H1 (cell line): ENCODE measurements at regions not wholly inside any gene's neighbourhood (a gene's known extent, or its start where the extent isn't known, plus 50 kb on each side); places are given as distances from the start of the nearest gene placed in this dataset.

ENCODE experiments used
- CTCF ChIA-PET: fragments of 300-600 bp; sonication (Branson Sonifier 250); formaldehyde crosslinking; loops from one replicate; lab custom pipeline; 2021; ENCODE audit not compliant: partially characterized antibody; lab: Charles Lee
- POLR2A ChIA-PET: fragments of 300-600 bp; sonication (Branson Sonifier 250); formaldehyde crosslinking; loops from one replicate; lab custom pipeline; 2021; ENCODE audit warnings: inconsistent platforms; ENCODE audit not compliant: partially characterized antibody; lab: Charles Lee
- DNase-seq, 2 experiments: peaks; one replicate each; pipeline versions ENCODE4 v3.0.0 to v3.0.0-alpha.2; 2010 to 2022; ENCODE audit warnings: low spot score in 2 of 2, low read depth in 1 of 2, mixed read lengths in 1 of 2
- FAIRE-seq: peaks from 2 replicates; lab custom pipeline; 2011; peaks lifted over from hg19 to GRCh38; lab: Jason Lieb, UNC
- H2AFZ ChIP-seq: 2 replicates; pipeline ENCODE4 v1.8.1; 2012; ENCODE audit warnings: low read length, inconsistent platforms
- H2AK5ac ChIP-seq: 2 replicates; pipeline ENCODE4 v1.6.1; 2013; ENCODE audit warnings: low read depth, low read length
- H2BK120ac ChIP-seq: replicated peaks from 2 replicates; pipeline ENCODE3; 2013; ENCODE audit warnings: low read depth, low read length, inconsistent platforms
- H2BK12ac ChIP-seq: 2 replicates; pipeline ENCODE4 v1.6.1; 2013; ENCODE audit warnings: low read depth, low read length
- H2BK15ac ChIP-seq: 2 replicates; pipeline ENCODE4 v1.6.1; 2013; ENCODE audit warnings: low read length
- H2BK20ac ChIP-seq: 2 replicates; pipeline ENCODE4 v1.6.1; 2013; ENCODE audit warnings: low read length
- H2BK5ac ChIP-seq: 2 replicates; pipeline ENCODE4 v1.6.1; 2013; ENCODE audit warnings: low read depth, low read length
- H3K14ac ChIP-seq: 2 replicates; pipeline ENCODE4 v1.6.1; 2013; ENCODE audit warnings: inconsistent platforms; ENCODE audit not compliant: insufficient read length
- H3K18ac ChIP-seq: 2 replicates; pipeline ENCODE4 v1.6.1; 2013; ENCODE audit warnings: low read length; ENCODE audit errors: extremely low read depth
- H3K23ac ChIP-seq: 2 replicates; pipeline ENCODE4 v1.6.1; 2013; ENCODE audit warnings: inconsistent platforms; ENCODE audit not compliant: insufficient read length
- H3K23me2 ChIP-seq: 2 replicates; pipeline ENCODE4 v1.6.1; 2013; ENCODE audit warnings: low read depth, low read length
- H3K27ac ChIP-seq: 2 replicates; pipeline ENCODE4 v1.6.1; 2011; ENCODE audit warnings: low read depth, low read length, inconsistent platforms
- H3K27me3 ChIP-seq, 4 experiments: replicated peaks in 1 of 4; 1 replicate in 1 of 4; 2 replicates in 3 of 4; pipeline versions ENCODE4 v1.6.1 to v1.8.1; 2011 to 2013; ENCODE audit warnings: low read length in 3 of 4, mild to moderate bottlenecking in 3 of 4, inconsistent platforms in 2 of 4, mixed read lengths in 2 of 4, moderate library complexity in 1 of 4; ENCODE audit not compliant: control insufficient read depth in 3 of 4, insufficient read depth in 3 of 4; ENCODE audit errors: extremely low read depth in 1 of 4
- H3K36me3 ChIP-seq, 4 experiments: 2 replicates each; pipeline versions ENCODE4 v1.6.1 to v1.8.1; 2011 to 2013; ENCODE audit warnings: mild to moderate bottlenecking in 4 of 4, low read length in 3 of 4, moderate library complexity in 2 of 4, control low read depth in 1 of 4, inconsistent platforms in 1 of 4; ENCODE audit not compliant: insufficient read depth in 4 of 4, control insufficient read depth in 2 of 4
- H3K4ac ChIP-seq: replicated peaks from 2 replicates; pipeline ENCODE3; 2013; ENCODE audit warnings: low read length, low read depth, mixed read lengths, inconsistent platforms; ENCODE audit not compliant: insufficient read length
- H3K4me1 ChIP-seq, 4 experiments: replicated peaks in 1 of 4; 1 replicate in 1 of 4; 2 replicates in 3 of 4; pipeline versions ENCODE4 v1.6.1 to v1.8.1; 2011 to 2013; ENCODE audit warnings: low read length in 3 of 4, inconsistent platforms in 2 of 4, mixed read lengths in 1 of 4; ENCODE audit not compliant: insufficient read depth in 4 of 4, control insufficient read depth in 3 of 4
- H3K4me2 ChIP-seq, 2 experiments: 2 replicates each; pipeline versions ENCODE4 v1.6.1 to v1.8.1; 2011 to 2013; ENCODE audit warnings: low read depth in 2 of 2, low read length in 2 of 2, control low read depth in 1 of 2, inconsistent platforms in 1 of 2, mild to moderate bottlenecking in 1 of 2; ENCODE audit not compliant: insufficient read depth in 1 of 2
- H3K4me3 ChIP-seq, 4 experiments: fragments of 200-600, 300-600 bp in 1 of 4; sonication (generic), shearing (Covaris generic), sonication (Bioruptor Twin) in 1 of 4; 2 replicates each; pipeline versions ENCODE4 v1.5.1 to v1.8.1; 2011 to 2016; ENCODE audit warnings: low read length in 4 of 4, low read depth in 3 of 4, control low read depth in 2 of 4, inconsistent platforms in 2 of 4, mild to moderate bottlenecking in 2 of 4, mixed read lengths in 1 of 4, moderate library complexity in 1 of 4; ENCODE audit not compliant: insufficient read depth in 2 of 4; ENCODE audit errors: extremely low read depth in 1 of 4
- H3K56ac ChIP-seq: replicated peaks from 2 replicates; pipeline ENCODE3; 2013; ENCODE audit warnings: low read depth, mild to moderate bottlenecking, mixed read lengths, low read length, inconsistent platforms; ENCODE audit not compliant: insufficient read length
- H3K79me1 ChIP-seq: 2 replicates; pipeline ENCODE4 v1.6.1; 2013; ENCODE audit warnings: low read depth, low read length, control low read depth
- H3K79me2 ChIP-seq, 2 experiments: 2 replicates each; pipeline versions ENCODE4 v1.6.1 to v1.8.1; 2012 to 2013; ENCODE audit warnings: low read length in 2 of 2, mild to moderate bottlenecking in 2 of 2, inconsistent platforms in 1 of 2; ENCODE audit not compliant: insufficient read depth in 2 of 2, control insufficient read depth in 1 of 2
- H3K9ac ChIP-seq, 4 experiments: replicated peaks in 1 of 4; 1 replicate in 1 of 4; 2 replicates in 3 of 4; pipeline versions ENCODE4 v1.6.1 to v1.8.1; 2011 to 2013; ENCODE audit warnings: low read depth in 3 of 4, low read length in 3 of 4, control low read depth in 2 of 4, mild to moderate bottlenecking in 2 of 4, moderate library complexity in 2 of 4, inconsistent platforms in 1 of 4; ENCODE audit errors: extremely low read depth in 1 of 4
- H3K9me3 ChIP-seq, 2 experiments: 2 replicates each; pipeline versions ENCODE4 v1.6.1 to v1.8.1; 2012 to 2013; ENCODE audit warnings: mild to moderate bottlenecking in 2 of 2, moderate library complexity in 2 of 2, control low read depth in 1 of 2, inconsistent platforms in 1 of 2, low read depth in 1 of 2, low read length in 1 of 2, mixed read lengths in 1 of 2; ENCODE audit not compliant: insufficient read depth in 2 of 2
- H4K20me1 ChIP-seq, 2 experiments: replicated peaks in 1 of 2; 2 replicates each; pipeline versions ENCODE3 to v1.8.1; 2011 to 2013; ENCODE audit warnings: inconsistent platforms in 2 of 2, low read length in 2 of 2, mild to moderate bottlenecking in 1 of 2; ENCODE audit not compliant: insufficient read depth in 2 of 2, control insufficient read depth in 1 of 2
- H4K5ac ChIP-seq: 2 replicates; pipeline ENCODE4 v1.6.1; 2013; ENCODE audit warnings: low read length, low read depth, mixed read lengths, inconsistent platforms; ENCODE audit not compliant: insufficient read length
- H4K8ac ChIP-seq: 2 replicates; pipeline ENCODE4 v1.8.0; 2013; ENCODE audit warnings: mild to moderate bottlenecking, moderate library complexity, low read length, inconsistent platforms; ENCODE audit not compliant: insufficient read depth; ENCODE audit errors: extremely low read depth
- H4K91ac ChIP-seq: replicated peaks from 2 replicates; pipeline ENCODE3; 2013; ENCODE audit warnings: low read length, mixed read lengths, inconsistent platforms; ENCODE audit not compliant: insufficient read length
- CBX8 ChIP-seq: fragments of 300-800, 300-1000 bp; sonication (generic); IDR thresholded peaks from 2 replicates; pipeline ENCODE4 v1.7.1; 2016; ENCODE audit warnings: low read depth, low read length, borderline replicate concordance
- CEBPB ChIP-seq: IDR thresholded peaks from 2 replicates; pipeline ENCODE4 v1.6.1; 2012; ENCODE audit warnings: low read depth, low read length
- EGR1 ChIP-seq: IDR thresholded peaks from 2 replicates; pipeline ENCODE4 v1.6.1; 2011; ENCODE audit warnings: low read depth, low read length, borderline replicate concordance
- EP300 ChIP-seq, 2 experiments: IDR thresholded peaks; 1 replicate in 1 of 2; 2 replicates in 1 of 2; pipeline ENCODE4 v1.6.1; 2011 to 2012; ENCODE audit warnings: low read depth in 2 of 2, low read length in 2 of 2, mild to moderate bottlenecking in 2 of 2, borderline replicate concordance in 1 of 2, inconsistent platforms in 1 of 2, moderate library complexity in 1 of 2
- FOSL1 ChIP-seq: IDR thresholded peaks from 2 replicates; pipeline ENCODE4 v1.6.1; 2011; ENCODE audit warnings: mild to moderate bottlenecking, low read depth, low read length, moderate library complexity; ENCODE audit not compliant: insufficient read depth
- KDM5A ChIP-seq: fragments of 200-600 bp; IDR thresholded peaks from 2 replicates; pipeline ENCODE4 v1.7.1; 2012; ENCODE audit warnings: mild to moderate bottlenecking, low read length, inconsistent platforms, mixed read lengths
- MAFK ChIP-seq: IDR thresholded peaks from 2 replicates; pipeline ENCODE4 v1.6.1; 2012; ENCODE audit warnings: low read depth, mild to moderate bottlenecking, improper control_type of control experiment, low read length
- NANOG ChIP-seq: IDR thresholded peaks from 2 replicates; pipeline ENCODE4 v1.6.1; 2011; ENCODE audit warnings: low read length, low read depth, mild to moderate bottlenecking, inconsistent platforms; ENCODE audit not compliant: insufficient read depth, poor library complexity, severe bottlenecking
- RBBP5 ChIP-seq: IDR thresholded peaks from 2 replicates; pipeline ENCODE4 v1.7.1; 2012; ENCODE audit warnings: low read depth, mild to moderate bottlenecking, inconsistent platforms, low read length, moderate library complexity, borderline replicate concordance
- RFX5 ChIP-seq: IDR thresholded peaks from 2 replicates; pipeline ENCODE4 v1.6.1; 2011; ENCODE audit warnings: low read depth, low read length, improper control_type of control experiment, borderline replicate concordance
- SRF ChIP-seq: IDR thresholded peaks from 2 replicates; pipeline ENCODE4 v1.6.1; 2011; ENCODE audit warnings: mild to moderate bottlenecking, low read depth, low read length, moderate library complexity
- WGBS, 2 experiments: shearing (Covaris generic) in 1 of 2; methylation state at CpG; one replicate each; pipeline versions ENCODE4 v1.1.6 to v1.1.7; 2013 to 2015; ENCODE audit warnings: low lambda C conversion rate in 2 of 2, mixed read lengths in 2 of 2, inconsistent platforms in 1 of 2, low coverage in 1 of 2, missing lambda C conversion rate in 1 of 2; ENCODE audit not compliant: insufficient replicate concordance in 2 of 2, insufficient coverage in 1 of 2, insufficient read length in 1 of 2; ENCODE audit errors: extremely low coverage in 1 of 2, missing lambda C conversion rate in 1 of 2; 5-methylcytosine and 5-hydroxymethylcytosine counted together
- TF ChIP-seq, protein P1 (sequence below): IDR thresholded peaks from 2 replicates; pipeline ENCODE4 v1.6.1; 2011; ENCODE audit warnings: low read depth, mild to moderate bottlenecking, low read length; ENCODE audit not compliant: insufficient read depth
- TF ChIP-seq, protein P2 (sequence below): IDR thresholded peaks from 2 replicates; pipeline ENCODE4 v1.6.1; 2012; ENCODE audit warnings: inconsistent platforms

DNA sequence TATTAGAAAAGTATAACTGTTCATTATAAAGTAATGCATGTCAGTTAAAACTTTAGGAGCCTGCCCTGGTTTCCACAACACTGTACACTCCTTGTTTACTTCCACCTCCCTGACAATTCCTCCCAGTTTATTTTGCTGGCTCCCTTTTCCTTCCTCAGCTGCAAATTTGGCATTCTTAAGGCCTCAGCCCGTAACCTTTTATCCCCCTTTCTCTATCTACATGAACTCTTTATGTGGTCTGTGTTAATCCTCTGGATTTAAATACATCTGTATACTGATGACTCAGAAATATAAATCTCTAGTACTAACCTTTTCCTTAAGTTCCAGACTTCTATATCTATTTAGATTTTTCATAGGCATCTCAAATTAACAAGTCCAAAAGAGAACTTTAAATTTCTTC is 143.6 kb downstream of the OTOL1 start:
- no peak for DNase-seq
- no peak overlapping the region for H3K27ac ChIP-seq
- no peak overlapping the region for H3K14ac ChIP-seq
- no peak overlapping the region for H4K91ac ChIP-seq
- H3K79me2 ChIP-seq: no peaks in the 10 kb centered on the region
- no peak overlapping the region for H3K9ac ChIP-seq
- no peak overlapping the region for H2BK12ac ChIP-seq
- peaks cover 0 to 20% (median 8%) of the 10 kb centered on the region in 4 experiments; a peak in 4 of 7 replicates for H3K4me1 ChIP-seq
- no peaks in the 10 kb centered on the region for H3K27me3 ChIP-seq
- 94% methylated on average over 1 of the region's 1 CpG; no CpG with 5 or more reads in 1 of the 2 experiments for WGBS, 2 experiments
- no peaks in the 10 kb centered on the region for H4K20me1 ChIP-seq
- no peak overlapping the region for H3K4me3 ChIP-seq
- no peak overlapping the region for H2BK20ac ChIP-seq
- H2BK15ac ChIP-seq: no peak overlapping the region
- no peaks in the 10 kb centered on the region for H3K23me2 ChIP-seq
- ChIA-PET CTCF (no interaction called here), POLR2A (no interaction called here)
- no peak overlapping the region for H2BK5ac ChIP-seq
- H2BK120ac ChIP-seq: no peak overlapping the region
- no peak overlapping the region for H4K5ac ChIP-seq
- no peak overlapping the region for H3K23ac ChIP-seq
- no peaks in the 10 kb centered on the region for H3K79me1 ChIP-seq
- H2AFZ ChIP-seq: no peak overlapping the region
- H3K9me3 ChIP-seq: no peaks in the 10 kb centered on the region; a peak in 1 of 4 replicates
- no peak for FAIRE-seq
- H4K8ac ChIP-seq: no peak overlapping the region
- no peak overlapping the region for H3K18ac ChIP-seq
- H3K56ac ChIP-seq: no peak overlapping the region
- no peak overlapping the region for H2AK5ac ChIP-seq
- TF ChIP-seq SRF: no peak
- no peak for TF ChIP-seq EP300 (IDR thresholded peaks at IDR 0.05; ENCODE audit: borderline replicate concordance in 1 of 2, low read depth in 2 of 2, low read length in 2 of 2)
- no peak for TF ChIP-seq RFX5
- no peak for TF ChIP-seq NANOG
- no peak for TF ChIP-seq EGR1
- no peak for TF ChIP-seq RBBP5
- TF ChIP-seq FOSL1: no peak
- TF ChIP-seq, protein P1, sequence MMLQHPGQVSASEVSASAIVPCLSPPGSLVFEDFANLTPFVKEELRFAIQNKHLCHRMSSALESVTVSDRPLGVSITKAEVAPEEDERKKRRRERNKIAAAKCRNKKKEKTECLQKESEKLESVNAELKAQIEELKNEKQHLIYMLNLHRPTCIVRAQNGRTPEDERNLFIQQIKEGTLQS: no peak
- no peak for TF ChIP-seq CEBPB
- TF ChIP-seq, protein P2, sequence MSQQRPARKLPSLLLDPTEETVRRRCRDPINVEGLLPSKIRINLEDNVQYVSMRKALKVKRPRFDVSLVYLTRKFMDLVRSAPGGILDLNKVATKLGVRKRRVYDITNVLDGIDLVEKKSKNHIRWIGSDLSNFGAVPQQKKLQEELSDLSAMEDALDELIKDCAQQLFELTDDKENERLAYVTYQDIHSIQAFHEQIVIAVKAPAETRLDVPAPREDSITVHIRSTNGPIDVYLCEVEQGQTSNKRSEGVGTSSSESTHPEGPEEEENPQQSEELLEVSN: no peak
- TF ChIP-seq MAFK: no peak
- TF ChIP-seq CBX8: no peak
- TF ChIP-seq KDM5A: no peak
- H3K4me2 ChIP-seq: no peak overlapping the region
- no peak overlapping the region for H3K4ac ChIP-seq
- no peaks in the 10 kb centered on the region for H3K36me3 ChIP-seq
